DMS114 treated with DMSO at 0.1 percent for 48 hours (cell line): ENCODE measurements at regions not wholly inside any gene's neighbourhood (a gene's known extent, or its start where the extent isn't known, plus 50 kb on each side); places are given as distances from the start of the nearest gene placed in this dataset.

Experiments
- DNase-seq: peaks from one replicate; lab custom pipeline; 2025; ENCODE audit not compliant: unreplicated experiment; lab: John Stamatoyannopoulos, UW

- DNase-seq: no peak
Measured at GRCh38 chr14:106843386-106843785, 1317.0 kb downstream of the TMEM121 start.

- DNase-seq: no peak
Measured at GRCh38 chr14:106843951-106844483, 1317.6 kb downstream of the TMEM121 start.

GRCh38 chr14:106844608-106845285 is 1318.4 kb downstream of the TMEM121 start:
- no peak for DNase-seq

GRCh38 chr14:106845286-106846087 is 1319.1 kb downstream of the TMEM121 start:
- no peak for DNase-seq

GRCh38 chr14:106846218-106846617 is 1319.8 kb downstream of the TMEM121 start:
- no peak for DNase-seq

GRCh38 chr14:106848330-106849121 is 1322.1 kb downstream of the TMEM121 start:
- DNase-seq: no peak

GRCh38 chr14:106850913-106851825 is 1324.8 kb downstream of the TMEM121 start:
- DNase-seq: no peak

GRCh38 chr14:106872611-106873446 is 1346.4 kb downstream of the TMEM121 start:
- DNase-seq: peak; percentile 7

GRCh38 chr14:106874350-106874749 is 1348.0 kb downstream of the TMEM121 start:
- DNase-seq: no peak

- peak; percentile 2 for DNase-seq
Measured at GRCh38 chr14:106875503-106875902, 1349.1 kb downstream of the TMEM121 start.

- DNase-seq: no peak
Measured at GRCh38 chr14:106876711-106877110, 1350.3 kb downstream of the TMEM121 start.

GRCh38 chr14:106877517-106877916 is 1351.1 kb downstream of the TMEM121 start:
- no peak for DNase-seq

- peak; percentile 4 for DNase-seq
Measured at GRCh38 chr14:106879241-106879640, 1352.9 kb downstream of the TMEM121 start.

- no peak for DNase-seq
Measured at GRCh38 chr14:106883218-106883692, 1356.9 kb downstream of the TMEM121 start.
